ENCODE measurements at regions not wholly inside any gene's neighbourhood (a gene's known extent, or its start where the extent isn't known, plus 50 kb on each side); places are given as distances from the start of the nearest gene placed in this dataset.

DNA sequence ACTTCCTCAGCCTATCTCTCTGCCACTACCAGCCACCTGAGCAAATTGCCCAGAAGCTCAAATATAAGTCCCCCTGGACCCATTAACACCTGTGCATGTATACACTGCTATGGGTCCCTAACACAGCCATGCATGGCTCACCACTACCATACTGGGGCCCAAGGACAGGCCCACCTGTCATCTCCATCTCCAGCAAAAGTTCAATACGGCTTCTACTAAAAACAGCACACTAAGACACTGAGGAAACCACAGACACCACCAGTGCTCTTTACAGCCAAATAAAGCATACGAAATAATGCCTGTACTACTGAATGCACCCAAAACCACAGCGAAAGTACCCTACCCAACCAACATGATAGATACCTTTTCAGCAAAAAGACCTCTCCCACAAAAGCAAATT lies 85.6 kb upstream of the GHR start:
- DNase-seq (ENCODE audit: low read depth, low spot score), result no peak
- H3K9ac ChIP-seq (ENCODE audit: insufficient read length, low read depth), result no peak overlapping the region
- H3K27me3 ChIP-seq (ENCODE audit: insufficient read depth, insufficient read length), result no peaks in the 10 kb centered on the region
- TF ChIP-seq YY1 (IDR thresholded peaks at IDR 0.05; ENCODE audit: insufficient read depth, insufficient read length) (no peak), ZNF274 (IDR thresholded peaks at IDR 0.05; ENCODE audit: low read depth, low read length) (no peak), SUZ12 (IDR thresholded peaks at IDR 0.05; ENCODE audit: extremely low read depth, insufficient read depth, insufficient read length) (no peak)
- H3K36me3 ChIP-seq (ENCODE audit: insufficient read depth, insufficient read length, low read length), result no peaks in the 10 kb centered on the region
- peaks cover 3% of the 10 kb centered on the region for H3K9me3 ChIP-seq (ENCODE audit: insufficient read depth, low read length)
- H3K4me1 ChIP-seq (ENCODE audit: insufficient read depth, insufficient read length), result no peaks in the 10 kb centered on the region
- H3K4me3 ChIP-seq (ENCODE audit: insufficient read length, low read depth), result no peak overlapping the region

DNA sequence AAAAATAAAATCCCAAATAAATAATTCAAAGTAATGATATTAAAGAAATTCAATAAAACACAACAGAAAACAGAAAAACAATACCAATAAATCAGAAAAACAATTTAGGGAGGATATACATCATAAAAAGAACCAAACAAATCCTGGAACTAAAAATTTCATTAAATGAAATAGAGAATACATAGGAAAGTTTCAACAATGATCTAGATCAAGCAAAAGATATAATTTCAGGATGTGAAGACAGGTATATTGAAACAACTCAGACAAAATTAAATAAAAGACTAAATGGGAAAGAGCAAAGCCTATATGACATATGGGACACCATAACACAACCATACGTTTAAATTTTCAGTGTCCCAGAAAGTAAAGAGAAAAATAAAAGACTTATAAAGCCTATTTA lies 85.1 kb upstream of the GHR start:
- Histone ChIP-seq H3K4me1 (ENCODE audit: insufficient read depth, insufficient read length) (no peaks in the 10 kb centered on the region), H3K4me3 (ENCODE audit: insufficient read length, low read depth) (no peak overlapping the region), H3K9me3 (ENCODE audit: insufficient read depth, low read length) (peaks cover 3% of the 10 kb centered on the region), H3K9ac (ENCODE audit: insufficient read length, low read depth) (no peak overlapping the region), H3K27me3 (ENCODE audit: insufficient read depth, insufficient read length) (no peaks in the 10 kb centered on the region), H3K36me3 (ENCODE audit: insufficient read depth, insufficient read length, low read length) (no peaks in the 10 kb centered on the region)
- no peak for DNase-seq (ENCODE audit: low read depth, low spot score)
- TF ChIP-seq SUZ12 (IDR thresholded peaks at IDR 0.05; ENCODE audit: extremely low read depth, insufficient read depth, insufficient read length), result no peak
- no peak for TF ChIP-seq YY1 (IDR thresholded peaks at IDR 0.05; ENCODE audit: insufficient read depth, insufficient read length)
- no peak for TF ChIP-seq ZNF274 (IDR thresholded peaks at IDR 0.05; ENCODE audit: low read depth, low read length)

- TF ChIP-seq ZNF274 (IDR thresholded peaks at IDR 0.05; ENCODE audit: low read depth, low read length) (no peak), SUZ12 (IDR thresholded peaks at IDR 0.05; ENCODE audit: extremely low read depth, insufficient read depth, insufficient read length) (no peak), YY1 (IDR thresholded peaks at IDR 0.05; ENCODE audit: insufficient read depth, insufficient read length) (no peak)
- Histone ChIP-seq H3K4me1 (ENCODE audit: insufficient read depth, insufficient read length) (no peaks in the 10 kb centered on the region), H3K9me3 (ENCODE audit: insufficient read depth, low read length) (peaks cover 8% of the 10 kb centered on the region; the same call in 1 of the 2 replicates), H3K36me3 (ENCODE audit: insufficient read depth, insufficient read length, low read length) (no peaks in the 10 kb centered on the region), H3K4me3 (ENCODE audit: insufficient read length, low read depth) (no peak overlapping the region), H3K9ac (ENCODE audit: insufficient read length, low read depth) (no peak overlapping the region), H3K27me3 (ENCODE audit: insufficient read depth, insufficient read length) (no peaks in the 10 kb centered on the region)
- no peak for DNase-seq (ENCODE audit: low read depth, low spot score)
These were observed 74.1 kb upstream of the GHR start for GRCh38 chr5:42349163-42349562.

DNA sequence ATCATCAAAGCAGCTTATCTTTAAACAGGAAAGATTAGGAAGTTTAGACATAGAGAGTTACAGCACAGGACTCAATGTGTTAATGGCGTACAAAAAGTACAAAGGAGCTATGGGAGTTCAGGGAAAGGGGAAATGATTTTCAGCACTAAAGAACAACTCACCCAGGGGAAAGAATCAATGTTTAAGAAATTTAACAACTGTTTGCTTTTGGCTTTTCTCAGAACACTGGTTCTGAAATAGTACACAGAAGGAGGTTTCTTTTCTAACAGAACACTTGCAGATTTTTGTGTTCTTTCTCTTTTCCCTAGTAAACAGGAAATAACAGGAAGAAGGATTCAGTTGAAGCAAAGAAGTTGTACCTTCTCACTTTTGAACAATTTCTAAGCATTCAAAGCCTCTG lies 71.3 kb upstream of the GHR start:
- no peaks in the 10 kb centered on the region for H3K36me3 ChIP-seq (ENCODE audit: insufficient read depth, insufficient read length, low read length)
- no peaks in the 10 kb centered on the region for H3K4me1 ChIP-seq (ENCODE audit: insufficient read depth, insufficient read length)
- no peak for DNase-seq (ENCODE audit: low read depth, low spot score)
- H3K27me3 ChIP-seq (ENCODE audit: insufficient read depth, insufficient read length), result no peaks in the 10 kb centered on the region
- H3K9ac ChIP-seq (ENCODE audit: insufficient read length, low read depth), result no peak overlapping the region
- H3K4me3 ChIP-seq (ENCODE audit: insufficient read length, low read depth), result no peak overlapping the region
- H3K9me3 ChIP-seq (ENCODE audit: insufficient read depth, low read length), result peaks cover 8% of the 10 kb centered on the region; the same call in 1 of the 2 replicates
- TF ChIP-seq ZNF274 (IDR thresholded peaks at IDR 0.05; ENCODE audit: low read depth, low read length) (no peak), SUZ12 (IDR thresholded peaks at IDR 0.05; ENCODE audit: extremely low read depth, insufficient read depth, insufficient read length) (no peak), YY1 (IDR thresholded peaks at IDR 0.05; ENCODE audit: insufficient read depth, insufficient read length) (no peak)

GRCh38 chr5:42360056-42360455 lies 63.2 kb upstream of the GHR start:
- Histone ChIP-seq H3K27me3 (ENCODE audit: insufficient read depth, insufficient read length) (no peaks in the 10 kb centered on the region), H3K4me1 (ENCODE audit: insufficient read depth, insufficient read length) (no peaks in the 10 kb centered on the region), H3K9ac (ENCODE audit: insufficient read length, low read depth) (no peak overlapping the region), H3K4me3 (ENCODE audit: insufficient read length, low read depth) (no peak overlapping the region), H3K9me3 (ENCODE audit: insufficient read depth, low read length) (no peaks in the 10 kb centered on the region), H3K36me3 (ENCODE audit: insufficient read depth, insufficient read length, low read length) (no peaks in the 10 kb centered on the region)
- no peak for TF ChIP-seq YY1 (IDR thresholded peaks at IDR 0.05; ENCODE audit: insufficient read depth, insufficient read length)
- no peak for TF ChIP-seq ZNF274 (IDR thresholded peaks at IDR 0.05; ENCODE audit: low read depth, low read length)
- no peak for TF ChIP-seq SUZ12 (IDR thresholded peaks at IDR 0.05; ENCODE audit: extremely low read depth, insufficient read depth, insufficient read length)
- no peak for DNase-seq (ENCODE audit: low read depth, low spot score)

- Histone ChIP-seq H3K4me3 (ENCODE audit: insufficient read length, low read depth) (no peak overlapping the region), H3K27me3 (ENCODE audit: insufficient read depth, insufficient read length) (no peaks in the 10 kb centered on the region), H3K9ac (ENCODE audit: insufficient read length, low read depth) (no peak overlapping the region), H3K36me3 (ENCODE audit: insufficient read depth, insufficient read length, low read length) (no peaks in the 10 kb centered on the region), H3K9me3 (ENCODE audit: insufficient read depth, low read length) (no peaks in the 10 kb centered on the region), H3K4me1 (ENCODE audit: insufficient read depth, insufficient read length) (no peaks in the 10 kb centered on the region)
- DNase-seq (ENCODE audit: low read depth, low spot score), result peak; percentile 33
- TF ChIP-seq ZNF274 (IDR thresholded peaks at IDR 0.05; ENCODE audit: low read depth, low read length) (no peak), YY1 (IDR thresholded peaks at IDR 0.05; ENCODE audit: insufficient read depth, insufficient read length) (no peak), SUZ12 (IDR thresholded peaks at IDR 0.05; ENCODE audit: extremely low read depth, insufficient read depth, insufficient read length) (no peak)
These were observed 62.5 kb upstream of the GHR start for GRCh38 chr5:42360616-42361314.

DNA sequence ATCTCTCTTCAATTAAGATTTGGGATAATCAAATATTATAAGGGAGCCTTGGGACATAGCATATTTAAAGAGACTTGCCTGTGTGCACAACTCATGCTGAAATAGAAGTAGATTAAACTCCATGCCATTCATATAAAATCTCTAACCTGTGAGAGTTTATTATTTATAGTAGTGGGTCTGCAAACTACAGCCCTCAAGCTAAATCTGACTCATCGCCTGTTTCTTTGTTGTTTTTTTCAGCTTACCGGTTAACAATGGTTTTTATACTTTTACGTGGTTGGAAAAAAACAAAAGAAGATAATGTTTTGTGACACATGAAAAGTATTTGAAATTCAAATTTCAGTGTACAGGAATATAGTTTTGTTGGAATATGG lies 61.9 kb upstream of the GHR start:
- Histone ChIP-seq H3K4me3 (ENCODE audit: insufficient read length, low read depth) (no peak overlapping the region), H3K27me3 (ENCODE audit: insufficient read depth, insufficient read length) (no peaks in the 10 kb centered on the region), H3K36me3 (ENCODE audit: insufficient read depth, insufficient read length, low read length) (no peaks in the 10 kb centered on the region), H3K9me3 (ENCODE audit: insufficient read depth, low read length) (no peaks in the 10 kb centered on the region), H3K9ac (ENCODE audit: insufficient read length, low read depth) (no peak overlapping the region), H3K4me1 (ENCODE audit: insufficient read depth, insufficient read length) (no peaks in the 10 kb centered on the region)
- DNase-seq (ENCODE audit: low read depth, low spot score), result no peak
- no peak for TF ChIP-seq YY1 (IDR thresholded peaks at IDR 0.05; ENCODE audit: insufficient read depth, insufficient read length)
- TF ChIP-seq ZNF274 (IDR thresholded peaks at IDR 0.05; ENCODE audit: low read depth, low read length), result no peak
- no peak for TF ChIP-seq SUZ12 (IDR thresholded peaks at IDR 0.05; ENCODE audit: extremely low read depth, insufficient read depth, insufficient read length)
